ENCODE measurements at regions not wholly inside any gene's neighbourhood (a gene's known extent, or its start where the extent isn't known, plus 50 kb on each side); places are given as distances from the start of the nearest gene placed in this dataset.
"Not testable (repeated sequence)": the region's sequence is repeated elsewhere in the genome, so short reads cannot be mapped to it uniquely, and the experiment has no call there.

GRCh38 chr5:106047341-106047740 is 1623.4 kb downstream of the EFNA5 start:
- no TSS peak for BruUV-seq (replicated peaks)
- POLR2A ChIA-PET, result no interaction called here
- DNase-seq (ENCODE audit: low read depth, low spot score) (no peak), FAIRE-seq (no peak)
- intact Hi-C loops (cut with micrococcal nuclease) (no loop called here), dilution Hi-C loops (cut with MboI; ENCODE audit: extremely low pct_ligation_motif_present, low sequenced_read_pairs) (no loop called here)
- Histone ChIP-seq H3K4me1 (ENCODE audit: control insufficient read depth, extremely low read depth, insufficient read depth, low read length) (no peaks in the 10 kb centered on the region), H3K79me2 (ENCODE audit: control insufficient read depth, insufficient read depth, low read length) (no peaks in the 10 kb centered on the region), H3K4me2 (ENCODE audit: insufficient read depth, low read length) (no peak overlapping the region), H3K27ac (ENCODE audit: insufficient read depth, low read depth, low read length) (no peak overlapping the region), H4K20me1 (replicated peaks; ENCODE audit: control insufficient read depth, extremely low read depth, insufficient read depth, low read length) (no peaks in the 10 kb centered on the region), H3K9ac (replicated peaks; ENCODE audit: extremely low read depth, insufficient read depth, low read length) (no peak overlapping the region), H3K4me3 (replicated peaks in 1 of 3; ENCODE audit: insufficient read depth in 1 of 3, low read depth in 1 of 3, low read length in 3 of 3) (no peak overlapping the region), H3K36me3 (ENCODE audit: control insufficient read depth in 2 of 2, extremely low read depth in 1 of 2, insufficient read depth in 2 of 2, low read length in 2 of 2) (no peaks in the 10 kb centered on the region), H3K27me3 (ENCODE audit: control insufficient read depth in 2 of 2, insufficient read depth in 2 of 2, low read length in 2 of 2) (no peaks in the 10 kb centered on the region), H3K9me1 (replicated peaks; ENCODE audit: control insufficient read depth, extremely low read depth, insufficient read depth, low read length) (no peaks in the 10 kb centered on the region), H3K9me3 (replicated peaks; ENCODE audit: control insufficient read depth, insufficient read depth, low read length) (no peaks in the 10 kb centered on the region), H2AFZ (ENCODE audit: low read depth, low read length) (no peak overlapping the region)
- no peak for TF ChIP-seq MAX (IDR thresholded peaks at IDR 0.05; ENCODE audit: insufficient read depth, insufficient read length)
- no peak for TF ChIP-seq CTCF (IDR thresholded peaks at IDR 0.05; ENCODE audit: extremely low read depth in 1 of 2, insufficient read depth in 1 of 2, low read depth in 1 of 2, low read length in 2 of 2)
- no peak for TF ChIP-seq MYC (IDR thresholded peaks at IDR 0.05; ENCODE audit: low read depth, low read length)
- TF ChIP-seq POLR2AphosphoS5 (IDR thresholded peaks at IDR 0.05; ENCODE audit: insufficient read depth, low read depth, low read length), result no peak
- no peak for TF ChIP-seq POLR2A (IDR thresholded peaks at IDR 0.05; ENCODE audit: low read depth, low read length)
- TF ChIP-seq JUN (IDR thresholded peaks at IDR 0.05; ENCODE audit: borderline replicate concordance, insufficient read depth, insufficient read length, low read depth), result no peak
- no peak for TF ChIP-seq FOS (IDR thresholded peaks at IDR 0.05; ENCODE audit: borderline replicate concordance, insufficient read depth, low read length)
- CTCF ChIA-PET, result no interaction called here

- H3K27me3 ChIP-seq (ENCODE audit: control insufficient read depth in 2 of 2, insufficient read depth in 2 of 2, low read length in 2 of 2); BruUV-seq (replicated peaks); H3K9ac ChIP-seq (replicated peaks; ENCODE audit: extremely low read depth, insufficient read depth, low read length); CTCF ChIA-PET; H3K9me1 ChIP-seq (replicated peaks; ENCODE audit: control insufficient read depth, extremely low read depth, insufficient read depth, low read length); H4K20me1 ChIP-seq (replicated peaks; ENCODE audit: control insufficient read depth, extremely low read depth, insufficient read depth, low read length); FAIRE-seq; dilution Hi-C loops (cut with MboI; ENCODE audit: extremely low pct_ligation_motif_present, low sequenced_read_pairs); H3K36me3 ChIP-seq (ENCODE audit: control insufficient read depth in 2 of 2, extremely low read depth in 1 of 2, insufficient read depth in 2 of 2, low read length in 2 of 2); H3K4me3 ChIP-seq (replicated peaks in 1 of 3; ENCODE audit: insufficient read depth in 1 of 3, low read depth in 1 of 3, low read length in 3 of 3); H3K4me1 ChIP-seq (ENCODE audit: control insufficient read depth, extremely low read depth, insufficient read depth, low read length); H3K4me2 ChIP-seq (ENCODE audit: insufficient read depth, low read length); H3K27ac ChIP-seq (ENCODE audit: insufficient read depth, low read depth, low read length); H3K9me3 ChIP-seq (replicated peaks; ENCODE audit: control insufficient read depth, insufficient read depth, low read length); POLR2A ChIA-PET; intact Hi-C loops (cut with micrococcal nuclease); H3K79me2 ChIP-seq (ENCODE audit: control insufficient read depth, insufficient read depth, low read length); DNase-seq (ENCODE audit: low read depth, low spot score); H2AFZ ChIP-seq (ENCODE audit: low read depth, low read length): not testable (repeated sequence)
Observed at GRCh38 chr5:106032069-106032468, 1638.7 kb downstream of the EFNA5 start.

Measured in endothelial cell of umbilical vein (primary cell).